ENCODE measurements at regions not wholly inside any gene's neighbourhood (a gene's known extent, or its start where the extent isn't known, plus 50 kb on each side); places are given as distances from the start of the nearest gene placed in this dataset.

DNA sequence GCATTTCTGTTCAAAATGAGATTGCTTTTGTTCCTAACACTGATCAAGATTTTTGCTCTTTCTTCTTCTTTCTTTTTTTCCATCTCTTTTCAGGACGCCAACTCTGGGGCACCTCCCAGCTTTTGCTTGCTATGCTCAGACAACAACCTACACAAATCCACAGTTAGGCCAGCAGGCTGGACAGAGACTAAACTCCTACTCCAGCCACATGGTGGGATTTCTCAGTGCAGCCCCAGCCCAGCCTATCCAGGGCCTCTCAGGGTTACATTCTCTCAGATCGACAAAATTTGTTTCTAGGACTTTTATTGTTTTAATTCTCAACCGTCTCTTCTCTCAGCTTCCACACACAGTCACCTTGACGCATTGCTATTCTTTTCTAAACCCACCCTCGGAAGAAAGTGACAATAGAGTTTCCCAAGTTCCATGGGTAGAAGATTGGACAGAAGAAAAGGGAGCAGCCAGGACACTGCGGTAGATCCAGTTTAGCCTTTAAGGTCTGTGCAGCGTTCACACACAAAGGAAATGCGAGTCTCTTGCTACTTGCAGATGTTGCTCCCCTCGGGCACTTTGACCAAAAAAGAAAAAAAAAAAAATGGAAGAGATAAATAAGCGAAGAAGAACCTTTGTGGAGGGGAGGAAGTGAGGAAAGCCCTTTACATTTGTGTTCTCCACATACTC is 588.6 kb upstream of the GRAMD2B start:
- no peak for TF ChIP-seq TEAD4 (IDR thresholded peaks at IDR 0.05)
- TF ChIP-seq FOXM1 (IDR thresholded peaks at IDR 0.05; ENCODE audit: borderline replicate concordance, low read depth) = no peak
- TF ChIP-seq TAF1 (IDR thresholded peaks at IDR 0.05; ENCODE audit: low read depth) = no peak
- no peak for TF ChIP-seq YY1 (IDR thresholded peaks at IDR 0.05; ENCODE audit: low read depth)
- no peak for TF ChIP-seq ZBTB7A (IDR thresholded peaks at IDR 0.05; ENCODE audit: low read depth)
- no peak for TF ChIP-seq CREB1 (IDR thresholded peaks at IDR 0.05; ENCODE audit: low read depth)
- TF ChIP-seq, protein P1, sequence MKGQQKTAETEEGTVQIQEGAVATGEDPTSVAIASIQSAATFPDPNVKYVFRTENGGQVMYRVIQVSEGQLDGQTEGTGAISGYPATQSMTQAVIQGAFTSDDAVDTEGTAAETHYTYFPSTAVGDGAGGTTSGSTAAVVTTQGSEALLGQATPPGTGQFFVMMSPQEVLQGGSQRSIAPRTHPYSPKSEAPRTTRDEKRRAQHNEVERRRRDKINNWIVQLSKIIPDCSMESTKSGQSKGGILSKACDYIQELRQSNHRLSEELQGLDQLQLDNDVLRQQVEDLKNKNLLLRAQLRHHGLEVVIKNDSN (IDR thresholded peaks at IDR 0.05) = no peak
- TF ChIP-seq RAD21 (IDR thresholded peaks at IDR 0.05; ENCODE audit: low read depth) = no peak
- TF ChIP-seq, protein P2, sequence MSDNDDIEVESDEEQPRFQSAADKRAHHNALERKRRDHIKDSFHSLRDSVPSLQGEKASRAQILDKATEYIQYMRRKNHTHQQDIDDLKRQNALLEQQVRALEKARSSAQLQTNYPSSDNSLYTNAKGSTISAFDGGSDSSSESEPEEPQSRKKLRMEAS (IDR thresholded peaks at IDR 0.05) = no peak
- no peak for TF ChIP-seq EP300 (IDR thresholded peaks at IDR 0.05; ENCODE audit: borderline replicate concordance)
- no peak for TF ChIP-seq TCF12 (IDR thresholded peaks at IDR 0.05; ENCODE audit: low read depth)
- TF ChIP-seq CEBPB (IDR thresholded peaks at IDR 0.05) = no peak
- TF ChIP-seq NFIC (IDR thresholded peaks at IDR 0.05) = no peak
- TF ChIP-seq, protein P3, sequence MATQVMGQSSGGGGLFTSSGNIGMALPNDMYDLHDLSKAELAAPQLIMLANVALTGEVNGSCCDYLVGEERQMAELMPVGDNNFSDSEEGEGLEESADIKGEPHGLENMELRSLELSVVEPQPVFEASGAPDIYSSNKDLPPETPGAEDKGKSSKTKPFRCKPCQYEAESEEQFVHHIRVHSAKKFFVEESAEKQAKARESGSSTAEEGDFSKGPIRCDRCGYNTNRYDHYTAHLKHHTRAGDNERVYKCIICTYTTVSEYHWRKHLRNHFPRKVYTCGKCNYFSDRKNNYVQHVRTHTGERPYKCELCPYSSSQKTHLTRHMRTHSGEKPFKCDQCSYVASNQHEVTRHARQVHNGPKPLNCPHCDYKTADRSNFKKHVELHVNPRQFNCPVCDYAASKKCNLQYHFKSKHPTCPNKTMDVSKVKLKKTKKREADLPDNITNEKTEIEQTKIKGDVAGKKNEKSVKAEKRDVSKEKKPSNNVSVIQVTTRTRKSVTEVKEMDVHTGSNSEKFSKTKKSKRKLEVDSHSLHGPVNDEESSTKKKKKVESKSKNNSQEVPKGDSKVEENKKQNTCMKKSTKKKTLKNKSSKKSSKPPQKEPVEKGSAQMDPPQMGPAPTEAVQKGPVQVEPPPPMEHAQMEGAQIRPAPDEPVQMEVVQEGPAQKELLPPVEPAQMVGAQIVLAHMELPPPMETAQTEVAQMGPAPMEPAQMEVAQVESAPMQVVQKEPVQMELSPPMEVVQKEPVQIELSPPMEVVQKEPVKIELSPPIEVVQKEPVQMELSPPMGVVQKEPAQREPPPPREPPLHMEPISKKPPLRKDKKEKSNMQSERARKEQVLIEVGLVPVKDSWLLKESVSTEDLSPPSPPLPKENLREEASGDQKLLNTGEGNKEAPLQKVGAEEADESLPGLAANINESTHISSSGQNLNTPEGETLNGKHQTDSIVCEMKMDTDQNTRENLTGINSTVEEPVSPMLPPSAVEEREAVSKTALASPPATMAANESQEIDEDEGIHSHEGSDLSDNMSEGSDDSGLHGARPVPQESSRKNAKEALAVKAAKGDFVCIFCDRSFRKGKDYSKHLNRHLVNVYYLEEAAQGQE (IDR thresholded peaks at IDR 0.05; ENCODE audit: low read depth) = no peak
- no peak for TF ChIP-seq EGR1 (IDR thresholded peaks at IDR 0.05)

DNA sequence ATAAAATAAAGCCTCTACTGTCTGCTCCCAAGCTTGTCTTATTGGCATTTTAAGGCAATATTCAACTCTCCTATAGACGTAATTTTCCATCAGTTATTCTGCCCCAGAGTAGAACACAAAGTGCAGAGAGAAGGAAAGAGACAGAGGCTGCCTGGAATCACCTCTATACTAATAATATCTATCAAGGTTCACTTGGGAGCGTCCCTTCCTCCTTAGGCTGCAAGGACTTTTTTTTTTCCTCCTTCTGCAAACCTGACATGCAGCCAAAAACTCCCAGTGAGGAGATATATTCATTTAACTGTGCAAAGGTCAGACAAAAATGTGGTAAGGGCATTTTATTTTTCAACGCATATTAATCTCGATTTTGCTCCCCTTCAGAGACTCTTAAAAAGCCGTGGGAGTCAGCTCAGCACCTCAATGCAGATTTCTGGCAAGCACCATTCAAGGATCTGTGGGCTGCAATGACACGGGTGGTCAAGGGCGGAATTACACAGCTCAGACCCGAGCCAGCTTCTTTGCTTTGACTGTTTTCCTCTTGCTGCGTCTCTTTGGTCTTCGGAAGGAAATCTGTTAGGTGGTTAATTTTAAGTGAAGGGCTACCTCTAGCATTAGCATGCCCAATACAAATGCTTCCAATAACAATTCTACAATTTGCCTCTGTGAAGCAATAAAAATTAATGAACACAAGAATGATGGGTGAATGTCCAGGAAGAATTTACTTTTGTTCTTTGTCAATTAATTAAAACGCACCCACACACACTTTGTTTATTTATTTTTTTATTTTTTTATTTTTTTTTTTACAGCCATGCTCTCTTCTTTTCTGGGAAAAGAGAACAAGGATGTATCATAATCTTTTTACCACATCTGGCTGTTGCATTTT is 587.7 kb upstream of the GRAMD2B start:
- TF ChIP-seq YY1 (IDR thresholded peaks at IDR 0.05; ENCODE audit: low read depth) (no peak), RAD21 (IDR thresholded peaks at IDR 0.05; ENCODE audit: low read depth) (peak; percentile 60)
- TF ChIP-seq, protein P1 (IDR thresholded peaks at IDR 0.05) = no peak

DNA sequence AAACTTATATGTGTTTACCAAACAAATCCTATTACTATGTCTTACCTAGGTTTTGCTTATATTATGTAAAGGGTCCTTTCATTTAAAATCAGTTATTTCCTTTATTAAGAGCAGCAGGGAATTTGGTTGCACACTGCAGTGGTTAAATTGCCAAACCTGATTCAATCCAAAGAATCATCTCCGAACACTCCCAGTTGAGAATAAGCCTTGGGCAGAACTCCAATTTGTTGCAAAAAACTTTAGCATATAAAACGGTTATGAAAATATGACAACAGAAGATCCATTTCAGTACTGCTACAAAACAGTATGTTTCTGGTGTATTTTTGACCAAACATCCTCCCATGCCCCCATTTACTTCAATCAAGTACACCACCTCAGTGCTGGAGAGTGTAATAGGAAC is 587.0 kb upstream of the GRAMD2B start:
- TF ChIP-seq EGR1 (IDR thresholded peaks at IDR 0.05) (no peak), EP300 (IDR thresholded peaks at IDR 0.05; ENCODE audit: borderline replicate concordance) (no peak), TEAD4 (IDR thresholded peaks at IDR 0.05) (no peak), TCF12 (IDR thresholded peaks at IDR 0.05; ENCODE audit: low read depth) (no peak), RAD21 (IDR thresholded peaks at IDR 0.05; ENCODE audit: low read depth) (no peak), FOXM1 (IDR thresholded peaks at IDR 0.05; ENCODE audit: borderline replicate concordance, low read depth) (no peak), TAF1 (IDR thresholded peaks at IDR 0.05; ENCODE audit: low read depth) (no peak), CEBPB (IDR thresholded peaks at IDR 0.05) (no peak), NFIC (IDR thresholded peaks at IDR 0.05) (no peak), CREB1 (IDR thresholded peaks at IDR 0.05; ENCODE audit: low read depth) (no peak), YY1 (IDR thresholded peaks at IDR 0.05; ENCODE audit: low read depth) (no peak), ZBTB7A (IDR thresholded peaks at IDR 0.05; ENCODE audit: low read depth) (no peak)
- TF ChIP-seq, protein P3 (IDR thresholded peaks at IDR 0.05; ENCODE audit: low read depth) = no peak
- TF ChIP-seq, protein P1 (IDR thresholded peaks at IDR 0.05) = no peak

DNA sequence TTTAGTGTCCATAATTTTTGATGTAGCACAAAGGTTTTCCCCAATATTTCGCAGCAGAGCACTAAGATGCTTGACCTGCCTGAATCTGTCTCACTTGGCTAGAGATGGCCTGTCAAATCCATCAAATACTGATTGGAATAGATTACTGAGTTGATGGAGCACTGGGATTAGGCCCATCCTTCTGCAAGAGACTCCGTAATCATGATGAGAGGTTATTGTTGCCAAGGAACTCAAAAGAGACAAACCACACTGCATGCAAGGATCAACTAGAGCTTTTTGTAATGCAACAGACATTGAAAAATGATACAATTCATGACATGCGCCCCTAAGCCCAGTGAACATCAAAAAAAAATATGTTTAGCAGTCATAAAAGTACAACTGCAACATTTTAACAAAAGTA is 585.3 kb upstream of the GRAMD2B start:
- TF ChIP-seq FOXM1 (IDR thresholded peaks at IDR 0.05; ENCODE audit: borderline replicate concordance, low read depth) = no peak
- no peak for TF ChIP-seq CREB1 (IDR thresholded peaks at IDR 0.05; ENCODE audit: low read depth)
- no peak for TF ChIP-seq RAD21 (IDR thresholded peaks at IDR 0.05; ENCODE audit: low read depth)
- TF ChIP-seq EP300 (IDR thresholded peaks at IDR 0.05; ENCODE audit: borderline replicate concordance) = no peak
- TF ChIP-seq CEBPB (IDR thresholded peaks at IDR 0.05) = no peak
- TF ChIP-seq, protein P1 (IDR thresholded peaks at IDR 0.05) = no peak
- TF ChIP-seq TEAD4 (IDR thresholded peaks at IDR 0.05) = no peak
- no peak for TF ChIP-seq TAF1 (IDR thresholded peaks at IDR 0.05; ENCODE audit: low read depth)
- TF ChIP-seq TCF12 (IDR thresholded peaks at IDR 0.05; ENCODE audit: low read depth) = no peak
- TF ChIP-seq ZBTB7A (IDR thresholded peaks at IDR 0.05; ENCODE audit: low read depth) = no peak
- no peak for TF ChIP-seq NFIC (IDR thresholded peaks at IDR 0.05)
- TF ChIP-seq YY1 (IDR thresholded peaks at IDR 0.05; ENCODE audit: low read depth) = no peak
